Epithelial cell of prostate (primary cell): ENCODE measurements at regions not wholly inside any gene's neighbourhood (a gene's known extent, or its start where the extent isn't known, plus 50 kb on each side); places are given as distances from the start of the nearest gene placed in this dataset.
A peak's percentile ranks its signal among the peaks of the same experiment; 100 is the strongest.
"Not testable (repeated sequence)": the region's sequence is repeated elsewhere in the genome, so short reads cannot be mapped to it uniquely, and the experiment has no call there.

Experiments used
- DNase-seq: peaks from one replicate; pipeline ENCODE4 v3.0.0-alpha.2; 2011; ENCODE audit warnings: low read depth, low spot score
- H3K27ac ChIP-seq: fragments of 450-650 bp; 2 replicates; pipeline ENCODE4 v1.5.1; 2017; ENCODE audit warnings: mild to moderate bottlenecking

- DNase-seq, H3K27ac ChIP-seq: not testable (repeated sequence)
Measured at GRCh38 chr21:27928534-27929115, 961.7 kb upstream of the ADAMTS5 start.

- not testable (repeated sequence) for H3K27ac ChIP-seq, DNase-seq
Measured at GRCh38 chr21:27921421-27921820, 954.5 kb upstream of the ADAMTS5 start.

GRCh38 chr21:27917966-27918365 is 951.1 kb upstream of the ADAMTS5 start:
- H3K27ac ChIP-seq, DNase-seq: not testable (repeated sequence)

- not testable (repeated sequence) for DNase-seq, H3K27ac ChIP-seq
Measured at GRCh38 chr21:27916326-27916725, 949.4 kb upstream of the ADAMTS5 start.

- DNase-seq, H3K27ac ChIP-seq: not testable (repeated sequence)
Measured at GRCh38 chr21:27912133-27912532, 945.2 kb upstream of the ADAMTS5 start.

GRCh38 chr21:27909487-27909886 is 942.6 kb upstream of the ADAMTS5 start:
- H3K27ac ChIP-seq, DNase-seq: not testable (repeated sequence)

GRCh38 chr21:27908816-27909215 is 941.9 kb upstream of the ADAMTS5 start:
- DNase-seq, H3K27ac ChIP-seq: not testable (repeated sequence)

GRCh38 chr21:27902904-27903303 is 936.0 kb upstream of the ADAMTS5 start:
- not testable (repeated sequence) for H3K27ac ChIP-seq, DNase-seq

- DNase-seq, H3K27ac ChIP-seq: not testable (repeated sequence)
Measured at GRCh38 chr21:27893619-27894018, 926.7 kb upstream of the ADAMTS5 start.

GRCh38 chr21:27891495-27891894 is 924.6 kb upstream of the ADAMTS5 start:
- not testable (repeated sequence) for H3K27ac ChIP-seq
- DNase-seq: peak; percentile 16

- not testable (repeated sequence) for DNase-seq, H3K27ac ChIP-seq
Measured at GRCh38 chr21:27887808-27888455, 921.0 kb upstream of the ADAMTS5 start.

GRCh38 chr21:27885296-27885711 is 918.4 kb upstream of the ADAMTS5 start:
- H3K27ac ChIP-seq: no peak overlapping the region
- no peak for DNase-seq

- not testable (repeated sequence) for H3K27ac ChIP-seq, DNase-seq
Measured at GRCh38 chr21:27881331-27881730, 914.4 kb upstream of the ADAMTS5 start.

GRCh38 chr21:27872411-27872810 is 905.5 kb upstream of the ADAMTS5 start:
- peak; percentile 88 for DNase-seq
- H3K27ac ChIP-seq: peak overlapping the region; percentile 47

GRCh38 chr21:27870755-27871154 is 903.9 kb upstream of the ADAMTS5 start:
- DNase-seq, H3K27ac ChIP-seq: not testable (repeated sequence)

GRCh38 chr21:27860314-27860955 is 893.5 kb upstream of the ADAMTS5 start:
- DNase-seq, H3K27ac ChIP-seq: not testable (repeated sequence)

- not testable (repeated sequence) for DNase-seq, H3K27ac ChIP-seq
Measured at GRCh38 chr21:27858053-27858825, 891.4 kb upstream of the ADAMTS5 start.

GRCh38 chr21:27856988-27857387 is 890.1 kb upstream of the ADAMTS5 start:
- not testable (repeated sequence) for H3K27ac ChIP-seq, DNase-seq

- no peak overlapping the region for H3K27ac ChIP-seq
- DNase-seq: no peak
Measured at GRCh38 chr21:27841084-27841672, 874.3 kb upstream of the ADAMTS5 start.

GRCh38 chr21:27840262-27840661 is 873.4 kb upstream of the ADAMTS5 start:
- DNase-seq: no peak
- no peak overlapping the region for H3K27ac ChIP-seq
